GM18505 (cell line): ENCODE measurements at regions not wholly inside any gene's neighbourhood (a gene's known extent, or its start where the extent isn't known, plus 50 kb on each side); places are given as distances from the start of the nearest gene placed in this dataset.

Source experiments
- ATAC-seq: cut with Tn5 transposase; IDR thresholded peaks from one replicate; pipeline ENCODE4 v1.9.1; 2021; ENCODE audit not compliant: unreplicated experiment
- POLR2A ChIP-seq: IDR thresholded peaks from 4 replicates; pipeline ENCODE4 v1.6.1; 2011; ENCODE audit warnings: borderline replicate concordance; ENCODE audit not compliant: insufficient read depth, insufficient read length; ENCODE audit errors: extremely low read depth

- TF ChIP-seq POLR2A = no peak
- no peak for ATAC-seq
These were observed 81.7 kb upstream of the FAM98A start for GRCh38 chr2:33680644-33681363.

DNA sequence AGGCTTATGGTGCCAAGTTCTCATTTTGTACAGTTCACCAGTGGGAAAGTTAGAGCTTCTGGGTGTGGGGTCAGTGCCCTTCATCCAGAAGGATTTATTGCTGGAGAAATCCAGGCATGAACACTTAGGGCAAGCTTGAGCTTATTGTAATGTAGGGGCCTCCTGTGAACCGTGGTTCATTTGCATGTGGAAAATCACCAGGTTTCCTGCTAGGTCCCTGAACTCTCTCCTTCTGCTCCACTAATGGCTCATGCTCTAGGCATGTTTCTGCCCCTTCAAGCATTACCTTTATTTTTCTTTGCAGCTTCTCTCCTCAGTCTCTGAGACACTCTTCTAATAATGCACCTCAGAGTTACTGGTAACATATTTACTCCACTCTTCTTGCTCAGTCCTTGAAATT, 79.3 kb upstream of the FAM98A start:
- TF ChIP-seq POLR2A = no peak
- no peak for ATAC-seq

- ATAC-seq = no peak
- no peak for TF ChIP-seq POLR2A
These were observed 74.8 kb upstream of the FAM98A start for GRCh38 chr2:33673937-33674336.

- TF ChIP-seq POLR2A = no peak
- no peak for ATAC-seq
These were observed 73.8 kb upstream of the FAM98A start for GRCh38 chr2:33672896-33673295.

GRCh38 chr2:33672389-33672788, 73.3 kb upstream of the FAM98A start:
- no peak for TF ChIP-seq POLR2A
- no peak for ATAC-seq

GRCh38 chr2:33671198-33671597, 72.1 kb upstream of the FAM98A start:
- no peak for ATAC-seq

DNA sequence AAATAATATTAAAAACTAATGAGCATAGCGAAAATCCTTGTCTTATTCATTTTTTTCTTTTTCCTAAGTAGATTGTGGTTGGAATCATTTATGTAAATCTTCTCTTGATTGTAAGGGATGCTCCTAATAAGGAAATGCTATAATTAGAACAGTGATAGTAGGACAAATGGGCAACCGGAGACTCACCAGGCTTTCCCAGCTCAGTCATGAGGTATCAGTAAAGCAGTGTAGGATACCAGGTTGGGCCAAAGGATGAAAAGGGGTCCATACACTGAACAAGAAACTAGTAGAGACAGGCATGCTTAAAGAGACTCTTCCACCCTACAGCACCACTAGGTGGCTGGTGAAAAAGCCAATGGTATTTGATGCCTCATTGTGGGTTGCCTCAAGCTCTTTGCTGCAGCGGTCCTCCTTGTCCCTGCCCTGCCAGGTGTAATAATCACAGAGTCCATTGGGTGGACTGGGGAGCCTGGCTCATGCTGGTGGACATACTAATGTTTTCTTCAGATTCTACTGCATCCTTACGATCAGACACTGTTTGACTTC, 71.4 kb upstream of the FAM98A start:
- no peak for TF ChIP-seq POLR2A
- ATAC-seq = no peak

More at GRCh38 chr2:33671198-33671597, 72.1 kb upstream of the FAM98A start:
- no peak for TF ChIP-seq POLR2A

DNA sequence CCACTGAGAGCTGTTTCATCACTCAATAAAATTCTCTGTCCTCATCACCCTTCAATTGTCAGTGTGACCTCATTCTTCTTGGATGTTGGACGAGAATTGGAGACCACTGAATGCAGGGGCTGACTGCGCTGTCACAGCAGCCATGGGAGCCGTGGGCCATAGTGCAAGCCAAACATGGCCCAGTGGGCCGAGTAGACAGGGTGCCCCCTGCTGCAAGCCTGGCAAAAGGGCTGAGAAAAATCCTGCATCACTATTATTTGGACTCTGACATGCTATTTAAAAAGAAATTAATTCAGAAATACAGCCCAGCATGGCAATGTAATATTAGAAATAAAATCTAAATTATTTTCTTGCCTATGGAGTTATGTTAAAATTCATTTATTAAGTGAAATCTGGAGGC, 67.8 kb upstream of the FAM98A start:
- ATAC-seq = no peak
- no peak for TF ChIP-seq POLR2A

- TF ChIP-seq POLR2A = no peak
- no peak for ATAC-seq
These were observed 65.9 kb upstream of the FAM98A start for GRCh38 chr2:33665039-33665438.

DNA sequence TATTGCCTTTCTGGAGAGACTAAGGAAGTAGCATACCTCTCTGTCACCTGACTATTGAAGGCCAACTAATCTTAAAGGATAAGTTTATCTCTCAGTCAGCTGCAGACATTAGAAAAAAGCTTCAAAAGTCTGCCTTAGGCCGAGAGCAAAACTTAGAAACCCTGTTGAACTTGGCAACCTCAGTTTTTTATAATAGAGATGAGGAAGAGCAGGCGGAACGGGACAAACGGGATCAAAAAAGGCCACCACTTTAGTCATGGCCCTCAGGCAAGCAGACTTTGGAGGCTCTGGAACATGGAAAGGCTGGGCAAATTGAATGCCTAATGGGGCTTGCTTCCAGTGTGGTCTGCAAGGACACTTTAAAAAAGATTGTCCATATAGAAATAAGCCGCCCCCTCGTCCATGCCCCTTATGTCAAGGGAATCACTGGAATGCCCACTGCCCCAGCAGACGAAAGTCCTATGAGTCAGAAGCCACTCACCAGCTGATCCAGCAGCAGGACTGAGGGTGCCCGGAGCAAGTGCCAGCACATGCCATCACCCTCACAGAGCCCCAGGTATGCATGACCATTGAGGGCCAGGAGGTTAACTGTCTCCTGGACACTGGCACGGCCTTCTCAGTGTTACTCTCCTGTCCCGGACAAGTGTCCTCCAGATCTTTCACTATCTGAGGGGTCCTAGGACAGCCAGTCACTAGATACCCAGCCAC, 61.5 kb upstream of the FAM98A start:
- TF ChIP-seq POLR2A = no peak
- no peak for ATAC-seq

GRCh38 chr2:33655626-33656320, 56.7 kb upstream of the FAM98A start:
- ATAC-seq = no peak
- no peak for TF ChIP-seq POLR2A

DNA sequence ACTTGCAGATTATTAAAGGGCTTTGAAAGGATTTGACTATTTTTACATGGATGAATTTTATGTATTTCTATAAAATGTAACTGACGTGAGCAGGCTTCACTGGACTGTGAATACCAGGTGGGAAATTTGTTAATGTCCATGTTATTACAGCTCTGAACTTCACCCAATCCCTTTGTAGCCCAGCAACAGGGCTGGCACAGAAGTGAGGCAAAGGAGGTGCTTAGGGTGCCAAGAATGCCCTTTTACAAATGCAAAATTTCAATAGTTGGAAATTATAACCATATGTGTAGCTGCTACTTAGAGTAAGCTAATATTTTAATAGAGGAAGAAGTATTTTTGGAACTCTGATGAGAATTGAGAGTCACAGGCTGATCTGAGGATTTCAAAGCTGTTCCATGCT, 53.7 kb upstream of the FAM98A start:
- no peak for TF ChIP-seq POLR2A
- ATAC-seq = no peak

GRCh38 chr2:33650171-33650570, 51.1 kb upstream of the FAM98A start:
- ATAC-seq = no peak
- TF ChIP-seq POLR2A = no peak
